Peyer's patch (tissue), 4 donors: ENCODE measurements at regions not wholly inside any gene's neighbourhood (a gene's known extent, or its start where the extent isn't known, plus 50 kb on each side); places are given as distances from the start of the nearest gene placed in this dataset.
A peak's percentile ranks its signal among the peaks of the same experiment; 100 is the strongest.

Experiments
- DNase-seq, 3 donors: peaks; one replicate each; pipeline ENCODE4 v3.0.0-alpha.2; 2017 to 2019
- H3K27ac ChIP-seq, 4 donors: fragments of 200-600 bp; sonication (generic); one replicate each; pipeline ENCODE4 v1.5.1; 2016 to 2019
- H3K27me3 ChIP-seq, 2 donors: fragments of 200-600 bp; sonication (generic); one replicate each; pipeline ENCODE4 v1.5.1; 2019
- H3K36me3 ChIP-seq, 3 donors: fragments of 200-600 bp; sonication (generic); one replicate each; pipeline ENCODE4 v1.5.1; 2016 to 2019
- H3K4me1 ChIP-seq, 4 donors: fragments of 200-600 bp; sonication (generic); one replicate each; pipeline ENCODE4 v1.5.1; 2016 to 2019
- H3K4me3 ChIP-seq, 4 donors: fragments of 200-600 bp; sonication (generic); 1 replicate in 3 of 4; 2 replicates in 1 of 4; pipeline ENCODE4 v1.5.1; 2016 to 2019; ENCODE audit warnings: mild to moderate bottlenecking in 1 of 4
- H3K9me3 ChIP-seq, 4 donors: fragments of 200-600 bp; sonication (generic); one replicate each; pipeline ENCODE4 v1.5.1; 2016 to 2019; ENCODE audit warnings: mild to moderate bottlenecking in 1 of 4
- POLR2A ChIP-seq, 2 donors: fragments of 450-650 bp; IDR thresholded peaks; one replicate each; pipeline ENCODE4 v1.5.1; 2017; ENCODE audit warnings: antibody characterized with exemption in 2 of 2, mild to moderate bottlenecking in 2 of 2, moderate library complexity in 2 of 2
- TF ChIP-seq, protein P1 (sequence below), 6 experiments: fragments of 450-650 bp in 4 of 6; fragments of 200-600 bp in 2 of 6; sonication (generic) in 1 of 6; IDR thresholded peaks; one replicate each; pipeline ENCODE4 v1.5.1; 2017 to 2019; ENCODE audit warnings: antibody characterized with exemption in 6 of 6, mild to moderate bottlenecking in 3 of 6, moderate library complexity in 1 of 6

- TF ChIP-seq, protein P1, sequence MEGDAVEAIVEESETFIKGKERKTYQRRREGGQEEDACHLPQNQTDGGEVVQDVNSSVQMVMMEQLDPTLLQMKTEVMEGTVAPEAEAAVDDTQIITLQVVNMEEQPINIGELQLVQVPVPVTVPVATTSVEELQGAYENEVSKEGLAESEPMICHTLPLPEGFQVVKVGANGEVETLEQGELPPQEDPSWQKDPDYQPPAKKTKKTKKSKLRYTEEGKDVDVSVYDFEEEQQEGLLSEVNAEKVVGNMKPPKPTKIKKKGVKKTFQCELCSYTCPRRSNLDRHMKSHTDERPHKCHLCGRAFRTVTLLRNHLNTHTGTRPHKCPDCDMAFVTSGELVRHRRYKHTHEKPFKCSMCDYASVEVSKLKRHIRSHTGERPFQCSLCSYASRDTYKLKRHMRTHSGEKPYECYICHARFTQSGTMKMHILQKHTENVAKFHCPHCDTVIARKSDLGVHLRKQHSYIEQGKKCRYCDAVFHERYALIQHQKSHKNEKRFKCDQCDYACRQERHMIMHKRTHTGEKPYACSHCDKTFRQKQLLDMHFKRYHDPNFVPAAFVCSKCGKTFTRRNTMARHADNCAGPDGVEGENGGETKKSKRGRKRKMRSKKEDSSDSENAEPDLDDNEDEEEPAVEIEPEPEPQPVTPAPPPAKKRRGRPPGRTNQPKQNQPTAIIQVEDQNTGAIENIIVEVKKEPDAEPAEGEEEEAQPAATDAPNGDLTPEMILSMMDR (IDR thresholded peaks at IDR 0.05) = no peak
- TF ChIP-seq POLR2A (IDR thresholded peaks at IDR 0.05) = no peak
- H3K27me3 ChIP-seq = no peaks in the 10 kb centered on the region
- DNase-seq = no peak
- H3K4me3 ChIP-seq = no peak overlapping the region
- H3K4me1 ChIP-seq = no peaks in the 10 kb centered on the region
- no peaks in the 10 kb centered on the region for H3K36me3 ChIP-seq
- H3K9me3 ChIP-seq = no peaks in the 10 kb centered on the region
- H3K27ac ChIP-seq = no peak overlapping the region
Observed at GRCh38 chr14:98923596-98923995, 348.4 kb downstream of the BCL11B start.

- no peak for TF ChIP-seq POLR2A (IDR thresholded peaks at IDR 0.05)
- TF ChIP-seq, protein P1 (IDR thresholded peaks at IDR 0.05) = no peak
- H3K9me3 ChIP-seq = no peaks in the 10 kb centered on the region
Observed at GRCh38 chr14:98924046-98924445, 348.0 kb downstream of the BCL11B start.

DNA sequence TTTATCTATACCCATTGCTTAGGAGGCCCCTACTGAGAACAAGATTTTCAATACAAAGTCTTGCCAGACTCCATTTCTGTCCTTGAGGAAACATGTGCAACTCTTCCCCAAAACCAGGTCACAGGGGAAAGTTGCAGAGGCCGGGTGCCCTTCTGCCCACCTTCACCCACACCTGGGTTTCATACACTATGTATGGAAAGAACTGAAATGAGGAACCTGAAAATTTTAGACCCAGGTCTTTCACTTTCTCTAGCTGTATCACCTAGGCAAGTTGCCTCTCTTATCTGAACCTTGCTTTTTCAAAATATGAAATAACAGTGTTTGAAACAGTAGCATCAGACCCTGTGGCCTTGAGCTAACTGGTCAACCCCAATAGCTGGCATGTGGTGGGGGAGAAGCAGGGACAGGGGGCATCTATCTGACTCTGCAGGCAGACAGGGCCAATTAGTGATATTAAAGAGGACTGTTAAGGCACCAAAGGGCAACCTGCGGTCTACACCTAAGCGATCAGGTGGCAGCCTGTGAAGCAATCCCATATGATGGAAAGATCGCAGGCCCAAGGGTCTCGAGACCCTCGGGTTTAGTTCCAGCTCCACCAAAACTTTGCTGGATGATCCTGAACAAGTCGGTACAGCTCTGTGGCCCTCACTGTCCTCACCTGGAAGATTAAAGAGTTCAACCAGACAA is 346.5 kb downstream of the BCL11B start:
- no peaks in the 10 kb centered on the region for H3K27me3 ChIP-seq
- no peak for DNase-seq

More at GRCh38 chr14:98924046-98924445, 348.0 kb downstream of the BCL11B start:
- peak in 1 of 3 donors; percentile 33 for DNase-seq
- no peak overlapping the region for H3K27ac ChIP-seq
- H3K27me3 ChIP-seq = no peaks in the 10 kb centered on the region
- H3K4me3 ChIP-seq = no peak overlapping the region
- no peaks in the 10 kb centered on the region for H3K4me1 ChIP-seq
- H3K36me3 ChIP-seq = no peaks in the 10 kb centered on the region

DNA sequence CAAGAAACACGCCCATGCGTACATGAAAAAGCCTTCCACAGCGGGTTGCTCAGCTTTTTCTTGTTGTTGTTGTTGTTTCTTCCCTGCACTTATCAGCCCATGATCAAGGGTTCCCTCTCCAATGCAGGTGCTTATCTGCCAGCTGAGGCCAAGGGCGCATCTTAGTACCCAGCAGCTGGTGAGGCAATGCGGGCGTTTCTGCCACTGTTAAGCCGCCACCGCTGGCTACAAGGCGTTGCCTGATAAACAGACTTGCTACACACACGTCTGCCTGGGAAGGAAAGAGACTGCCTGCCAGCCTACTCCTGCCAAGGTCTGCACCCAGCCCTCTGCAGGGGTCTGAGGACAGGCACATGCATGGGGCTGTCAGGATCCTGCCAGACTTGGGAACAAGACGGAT is 345.9 kb downstream of the BCL11B start:
- no peak for TF ChIP-seq POLR2A (IDR thresholded peaks at IDR 0.05)
- TF ChIP-seq, protein P1 (IDR thresholded peaks at IDR 0.05) = no peak
- Histone ChIP-seq H3K4me1 (no peaks in the 10 kb centered on the region), H3K4me3 (no peak overlapping the region), H3K9me3 (no peaks in the 10 kb centered on the region), H3K27me3 (no peaks in the 10 kb centered on the region), H3K36me3 (no peaks in the 10 kb centered on the region), H3K27ac (no peak overlapping the region)
- DNase-seq = peak in 2 of 3 donors; percentile 55 to 60

More for the DNA sequence above, 346.5 kb downstream of the BCL11B start:
- no peaks in the 10 kb centered on the region for H3K9me3 ChIP-seq
- H3K4me1 ChIP-seq = no peaks in the 10 kb centered on the region
- TF ChIP-seq, protein P1 (IDR thresholded peaks at IDR 0.05) = no peak
- no peak for TF ChIP-seq POLR2A (IDR thresholded peaks at IDR 0.05)
- no peak overlapping the region for H3K27ac ChIP-seq
- no peaks in the 10 kb centered on the region for H3K36me3 ChIP-seq
- H3K4me3 ChIP-seq = no peak overlapping the region

GRCh38 chr14:98926801-98927200 is 345.2 kb downstream of the BCL11B start:
- no peaks in the 10 kb centered on the region for H3K4me1 ChIP-seq
- H3K27ac ChIP-seq = no peak overlapping the region
- H3K9me3 ChIP-seq = no peaks in the 10 kb centered on the region
- TF ChIP-seq, protein P1 (IDR thresholded peaks at IDR 0.05) = no peak
- TF ChIP-seq POLR2A (IDR thresholded peaks at IDR 0.05) = no peak
- H3K36me3 ChIP-seq = no peaks in the 10 kb centered on the region
- H3K4me3 ChIP-seq = no peak overlapping the region
- DNase-seq = no peak
- no peaks in the 10 kb centered on the region for H3K27me3 ChIP-seq
